ENCODE measurements at regions not wholly inside any gene's neighbourhood (a gene's known extent, or its start where the extent isn't known, plus 50 kb on each side); places are given as distances from the start of the nearest gene placed in this dataset.

GRCh38 chr1:38424677-38425076 is 378.1 kb upstream of the POU3F1 start:
- TF ChIP-seq POLR2A (IDR thresholded peaks at IDR 0.05) (no peak), CTCF (IDR thresholded peaks at IDR 0.05) (no peak)
